Liver (tissue), 3 donors: ENCODE measurements at regions not wholly inside any gene's neighbourhood (a gene's known extent, or its start where the extent isn't known, plus 50 kb on each side); places are given as distances from the start of the nearest gene placed in this dataset.

Experiments used
- EGR1 ChIP-seq, 2 donors: IDR thresholded peaks; 2 replicates each; pipeline ENCODE4 v1.6.1; 2016 to 2018; ENCODE audit warnings: antibody characterized with exemption in 2 of 2, low read depth in 2 of 2
- FOXA1 ChIP-seq: IDR thresholded peaks from 2 replicates; pipeline ENCODE4 v1.6.1; 2016; ENCODE audit warnings: antibody characterized with exemption
- GABPA ChIP-seq, 2 donors: IDR thresholded peaks in 1 of 2; conservative IDR thresholded peaks in 1 of 2; 2 replicates each; pipeline ENCODE4 v1.6.1; 2016; ENCODE audit warnings: antibody characterized with exemption in 2 of 2, mild to moderate bottlenecking in 1 of 2, moderate library complexity in 1 of 2
- RAD21 ChIP-seq, 2 donors: IDR thresholded peaks; 2 replicates each; pipeline ENCODE4 v1.6.1; 2016; ENCODE audit warnings: antibody characterized with exemption in 2 of 2, mild to moderate bottlenecking in 2 of 2
- SP1 ChIP-seq: IDR thresholded peaks from 2 replicates; pipeline ENCODE4 v1.6.1; 2018; ENCODE audit warnings: antibody characterized with exemption, mild to moderate bottlenecking
- TAF1 ChIP-seq: conservative IDR thresholded peaks from 2 replicates; pipeline ENCODE4 v1.6.1; 2016; ENCODE audit warnings: antibody characterized with exemption, mild to moderate bottlenecking
- YY1 ChIP-seq: IDR thresholded peaks from 2 replicates; pipeline ENCODE4 v1.6.1; 2016; ENCODE audit warnings: antibody characterized with exemption, mild to moderate bottlenecking
- TF ChIP-seq, protein P1 (sequence below): fragments of 150-350 bp; IDR thresholded peaks from 2 replicates; pipeline ENCODE4 v1.5.1; 2017; ENCODE audit warnings: improper control_type of control experiment, low read depth, low read length; ENCODE audit not compliant: missing input control
- TF ChIP-seq, protein P2 (sequence below): IDR thresholded peaks from 2 replicates; pipeline ENCODE4 v1.6.1; 2016; ENCODE audit warnings: antibody characterized with exemption
- TF ChIP-seq, protein P3 (sequence below): IDR thresholded peaks from 2 replicates; pipeline ENCODE4 v1.6.1; 2016; ENCODE audit warnings: antibody characterized with exemption
- TF ChIP-seq, protein P4 (sequence below): IDR thresholded peaks from 2 replicates; pipeline ENCODE4 v1.6.1; 2016; ENCODE audit warnings: antibody characterized with exemption
- TF ChIP-seq, protein P5 (sequence below): IDR thresholded peaks from 2 replicates; pipeline ENCODE4 v1.6.1; 2016; ENCODE audit warnings: antibody characterized with exemption, mild to moderate bottlenecking
- donor health status: healthy.
- donor health status: healthy.

DNA sequence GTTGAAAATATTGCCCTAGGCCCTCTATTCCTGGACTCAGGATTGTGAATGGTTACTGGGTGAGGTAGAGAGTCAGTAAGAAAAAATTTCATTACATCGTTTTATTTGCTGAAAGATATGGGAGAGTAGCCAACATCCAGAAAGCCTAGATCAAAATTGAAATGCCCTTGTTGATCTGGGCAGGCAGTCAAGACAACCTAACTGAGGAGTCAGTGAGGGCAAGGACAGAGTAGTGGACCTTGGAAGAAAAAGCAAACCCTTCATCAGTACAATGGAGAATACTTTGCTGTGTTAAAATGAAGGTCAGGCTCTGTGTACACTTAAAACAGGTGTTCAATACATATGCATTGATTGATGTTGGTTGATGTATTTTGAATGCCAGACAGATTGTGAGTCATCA is 576.7 kb downstream of the OLFM4 start:
- TF ChIP-seq, protein P1, sequence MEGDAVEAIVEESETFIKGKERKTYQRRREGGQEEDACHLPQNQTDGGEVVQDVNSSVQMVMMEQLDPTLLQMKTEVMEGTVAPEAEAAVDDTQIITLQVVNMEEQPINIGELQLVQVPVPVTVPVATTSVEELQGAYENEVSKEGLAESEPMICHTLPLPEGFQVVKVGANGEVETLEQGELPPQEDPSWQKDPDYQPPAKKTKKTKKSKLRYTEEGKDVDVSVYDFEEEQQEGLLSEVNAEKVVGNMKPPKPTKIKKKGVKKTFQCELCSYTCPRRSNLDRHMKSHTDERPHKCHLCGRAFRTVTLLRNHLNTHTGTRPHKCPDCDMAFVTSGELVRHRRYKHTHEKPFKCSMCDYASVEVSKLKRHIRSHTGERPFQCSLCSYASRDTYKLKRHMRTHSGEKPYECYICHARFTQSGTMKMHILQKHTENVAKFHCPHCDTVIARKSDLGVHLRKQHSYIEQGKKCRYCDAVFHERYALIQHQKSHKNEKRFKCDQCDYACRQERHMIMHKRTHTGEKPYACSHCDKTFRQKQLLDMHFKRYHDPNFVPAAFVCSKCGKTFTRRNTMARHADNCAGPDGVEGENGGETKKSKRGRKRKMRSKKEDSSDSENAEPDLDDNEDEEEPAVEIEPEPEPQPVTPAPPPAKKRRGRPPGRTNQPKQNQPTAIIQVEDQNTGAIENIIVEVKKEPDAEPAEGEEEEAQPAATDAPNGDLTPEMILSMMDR = no peak
- TF ChIP-seq, protein P2, sequence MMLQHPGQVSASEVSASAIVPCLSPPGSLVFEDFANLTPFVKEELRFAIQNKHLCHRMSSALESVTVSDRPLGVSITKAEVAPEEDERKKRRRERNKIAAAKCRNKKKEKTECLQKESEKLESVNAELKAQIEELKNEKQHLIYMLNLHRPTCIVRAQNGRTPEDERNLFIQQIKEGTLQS = no peak
- TF ChIP-seq TAF1 (no peak), SP1 (no peak), YY1 (no peak), EGR1 (IDR thresholded peaks at IDR 0.05; ENCODE audit: low read depth in 2 of 2) (no peak), FOXA1 (no peak), GABPA (IDR thresholded peaks at IDR 0.05 in 1 of 2, conservative IDR thresholded peaks at IDR 0.05 in 1 of 2) (no peak), RAD21 (IDR thresholded peaks at IDR 0.05) (no peak)
- TF ChIP-seq, protein P3, sequence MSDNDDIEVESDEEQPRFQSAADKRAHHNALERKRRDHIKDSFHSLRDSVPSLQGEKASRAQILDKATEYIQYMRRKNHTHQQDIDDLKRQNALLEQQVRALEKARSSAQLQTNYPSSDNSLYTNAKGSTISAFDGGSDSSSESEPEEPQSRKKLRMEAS = no peak
- TF ChIP-seq, protein P4, sequence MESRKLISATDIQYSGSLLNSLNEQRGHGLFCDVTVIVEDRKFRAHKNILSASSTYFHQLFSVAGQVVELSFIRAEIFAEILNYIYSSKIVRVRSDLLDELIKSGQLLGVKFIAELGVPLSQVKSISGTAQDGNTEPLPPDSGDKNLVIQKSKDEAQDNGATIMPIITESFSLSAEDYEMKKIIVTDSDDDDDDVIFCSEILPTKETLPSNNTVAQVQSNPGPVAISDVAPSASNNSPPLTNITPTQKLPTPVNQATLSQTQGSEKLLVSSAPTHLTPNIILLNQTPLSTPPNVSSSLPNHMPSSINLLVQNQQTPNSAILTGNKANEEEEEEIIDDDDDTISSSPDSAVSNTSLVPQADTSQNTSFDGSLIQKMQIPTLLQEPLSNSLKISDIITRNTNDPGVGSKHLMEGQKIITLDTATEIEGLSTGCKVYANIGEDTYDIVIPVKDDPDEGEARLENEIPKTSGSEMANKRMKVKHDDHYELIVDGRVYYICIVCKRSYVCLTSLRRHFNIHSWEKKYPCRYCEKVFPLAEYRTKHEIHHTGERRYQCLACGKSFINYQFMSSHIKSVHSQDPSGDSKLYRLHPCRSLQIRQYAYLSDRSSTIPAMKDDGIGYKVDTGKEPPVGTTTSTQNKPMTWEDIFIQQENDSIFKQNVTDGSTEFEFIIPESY = no peak
- TF ChIP-seq, protein P5, sequence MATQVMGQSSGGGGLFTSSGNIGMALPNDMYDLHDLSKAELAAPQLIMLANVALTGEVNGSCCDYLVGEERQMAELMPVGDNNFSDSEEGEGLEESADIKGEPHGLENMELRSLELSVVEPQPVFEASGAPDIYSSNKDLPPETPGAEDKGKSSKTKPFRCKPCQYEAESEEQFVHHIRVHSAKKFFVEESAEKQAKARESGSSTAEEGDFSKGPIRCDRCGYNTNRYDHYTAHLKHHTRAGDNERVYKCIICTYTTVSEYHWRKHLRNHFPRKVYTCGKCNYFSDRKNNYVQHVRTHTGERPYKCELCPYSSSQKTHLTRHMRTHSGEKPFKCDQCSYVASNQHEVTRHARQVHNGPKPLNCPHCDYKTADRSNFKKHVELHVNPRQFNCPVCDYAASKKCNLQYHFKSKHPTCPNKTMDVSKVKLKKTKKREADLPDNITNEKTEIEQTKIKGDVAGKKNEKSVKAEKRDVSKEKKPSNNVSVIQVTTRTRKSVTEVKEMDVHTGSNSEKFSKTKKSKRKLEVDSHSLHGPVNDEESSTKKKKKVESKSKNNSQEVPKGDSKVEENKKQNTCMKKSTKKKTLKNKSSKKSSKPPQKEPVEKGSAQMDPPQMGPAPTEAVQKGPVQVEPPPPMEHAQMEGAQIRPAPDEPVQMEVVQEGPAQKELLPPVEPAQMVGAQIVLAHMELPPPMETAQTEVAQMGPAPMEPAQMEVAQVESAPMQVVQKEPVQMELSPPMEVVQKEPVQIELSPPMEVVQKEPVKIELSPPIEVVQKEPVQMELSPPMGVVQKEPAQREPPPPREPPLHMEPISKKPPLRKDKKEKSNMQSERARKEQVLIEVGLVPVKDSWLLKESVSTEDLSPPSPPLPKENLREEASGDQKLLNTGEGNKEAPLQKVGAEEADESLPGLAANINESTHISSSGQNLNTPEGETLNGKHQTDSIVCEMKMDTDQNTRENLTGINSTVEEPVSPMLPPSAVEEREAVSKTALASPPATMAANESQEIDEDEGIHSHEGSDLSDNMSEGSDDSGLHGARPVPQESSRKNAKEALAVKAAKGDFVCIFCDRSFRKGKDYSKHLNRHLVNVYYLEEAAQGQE = no peak
